Activated naive CD4-positive, alpha-beta T cell treated with anti-CD3 and anti-CD28 coated beads, Interleukin-2, amount 50 U/mL, for 72 hours (primary cell): ENCODE measurements at regions not wholly inside any gene's neighbourhood (a gene's known extent, or its start where the extent isn't known, plus 50 kb on each side); places are given as distances from the start of the nearest gene placed in this dataset.
"Not testable (repeated sequence)": the region's sequence is repeated elsewhere in the genome, so short reads cannot be mapped to it uniquely, and the experiment has no call there.

ENCODE experiments used
- ATAC-seq, 2 donors: fragments of 150-1000 bp; cut with Tn5 transposase; 2 replicates each; pipeline ENCODE4 v1.10.0; 2021; ENCODE audit warnings: mild to moderate bottlenecking in 2 of 2, moderate library complexity in 2 of 2
- DNase-seq, 2 donors: peaks; one replicate each; pipeline ENCODE4 v3.0.0; 2021 to 2022; ENCODE audit warnings: low spot score in 2 of 2
- H3K27ac Mint-ChIP-seq, 2 donors: one replicate each; pipeline ENCODE4 v1.8.0; 2022; ENCODE audit warnings: mild to moderate bottlenecking in 2 of 2, mixed read lengths in 2 of 2
- H3K36me3 Mint-ChIP-seq, 2 donors: one replicate each; pipeline ENCODE4 v1.8.0; 2022; ENCODE audit warnings: mixed read lengths in 2 of 2
- H3K9me3 Mint-ChIP-seq, 2 donors: one replicate each; pipeline ENCODE4 v1.8.0; 2022; ENCODE audit warnings: mixed read lengths in 2 of 2

- H3K9me3 Mint-ChIP-seq = peaks cover 7% of the 10 kb centered on the region in 2 donors
- DNase-seq (no peak), ATAC-seq (no peak)
- no peak overlapping the region for H3K27ac Mint-ChIP-seq
- no peaks in the 10 kb centered on the region for H3K36me3 Mint-ChIP-seq
These were observed 659.8 kb upstream of the EPHA5 start for GRCh38 chr4:66330125-66330524.

- Mint-ChIP-seq H3K36me3 (no peaks in the 10 kb centered on the region), H3K27ac (no peak overlapping the region), H3K9me3 (peaks cover 2 to 5% of the 10 kb centered on the region in 2 donors)
- DNase-seq = no peak
- ATAC-seq = no peak
These were observed 658.7 kb upstream of the EPHA5 start for GRCh38 chr4:66328803-66329574.

GRCh38 chr4:66307641-66308438 is 637.6 kb upstream of the EPHA5 start:
- peaks cover 0 to 5% of the 10 kb centered on the region in 2 donors for H3K36me3 Mint-ChIP-seq
- no peak overlapping the region for H3K27ac Mint-ChIP-seq
- H3K9me3 Mint-ChIP-seq = peaks cover 11% of the 10 kb centered on the region in 2 donors
- DNase-seq (no peak), ATAC-seq (no peak)

- no peaks in the 10 kb centered on the region for H3K36me3 Mint-ChIP-seq
- ATAC-seq = no peak
These were observed 630.1 kb upstream of the EPHA5 start for GRCh38 chr4:66300336-66300934.

GRCh38 chr4:66298569-66298968 is 628.3 kb upstream of the EPHA5 start:
- DNase-seq (no peak), ATAC-seq (no peak)
- Mint-ChIP-seq H3K36me3 (no peaks in the 10 kb centered on the region), H3K9me3 (peaks cover 18 to 19% of the 10 kb centered on the region in 2 donors), H3K27ac (no peak overlapping the region)

More at GRCh38 chr4:66300336-66300934, 630.1 kb upstream of the EPHA5 start:
- no peak overlapping the region for H3K27ac Mint-ChIP-seq
- peaks cover 9 to 15% of the 10 kb centered on the region in 2 donors for H3K9me3 Mint-ChIP-seq
- no peak for DNase-seq

- no peaks in the 10 kb centered on the region for H3K36me3 Mint-ChIP-seq
- ATAC-seq (no peak), DNase-seq (no peak)
- peaks cover 20 to 23% of the 10 kb centered on the region in 2 donors for H3K9me3 Mint-ChIP-seq
- H3K27ac Mint-ChIP-seq = no peak overlapping the region
These were observed 627.4 kb upstream of the EPHA5 start for GRCh38 chr4:66297703-66298102.

GRCh38 chr4:66294638-66295037 is 624.3 kb upstream of the EPHA5 start:
- ATAC-seq = no peak
- H3K27ac Mint-ChIP-seq = no peak overlapping the region
- no peak for DNase-seq
- H3K36me3 Mint-ChIP-seq = no peaks in the 10 kb centered on the region
- H3K9me3 Mint-ChIP-seq = peaks cover 9 to 32% of the 10 kb centered on the region in 2 donors

- no peak for ATAC-seq
- no peak overlapping the region for H3K27ac Mint-ChIP-seq
- H3K9me3 Mint-ChIP-seq = peaks cover 7 to 13% of the 10 kb centered on the region in 2 donors
These were observed 614.7 kb upstream of the EPHA5 start for GRCh38 chr4:66284991-66285451.

GRCh38 chr4:66279084-66279483 is 608.8 kb upstream of the EPHA5 start:
- peaks cover 0 to 4% of the 10 kb centered on the region in 2 donors for H3K36me3 Mint-ChIP-seq
- ATAC-seq = no peak
- peaks cover 19 to 20% of the 10 kb centered on the region in 2 donors for H3K9me3 Mint-ChIP-seq
- DNase-seq = no peak
- no peak overlapping the region for H3K27ac Mint-ChIP-seq

More at GRCh38 chr4:66284991-66285451, 614.7 kb upstream of the EPHA5 start:
- H3K36me3 Mint-ChIP-seq = peaks cover 0 to 4% of the 10 kb centered on the region in 2 donors
- DNase-seq = no peak

- H3K27ac Mint-ChIP-seq = no peak overlapping the region
- H3K36me3 Mint-ChIP-seq = no peaks in the 10 kb centered on the region
- no peak for ATAC-seq
- no peak for DNase-seq
- H3K9me3 Mint-ChIP-seq = peaks cover 14 to 16% of the 10 kb centered on the region in 2 donors
These were observed 605.2 kb upstream of the EPHA5 start for GRCh38 chr4:66275411-66276038.

- Mint-ChIP-seq H3K9me3 (peaks cover 17% of the 10 kb centered on the region in 2 donors), H3K36me3 (no peaks in the 10 kb centered on the region), H3K27ac (no peak overlapping the region)
- ATAC-seq = no peak
- DNase-seq = no peak
These were observed 602.8 kb upstream of the EPHA5 start for GRCh38 chr4:66273110-66273509.

GRCh38 chr4:66270356-66270755 is 600.1 kb upstream of the EPHA5 start:
- H3K27ac Mint-ChIP-seq, ATAC-seq, DNase-seq, H3K36me3 Mint-ChIP-seq: not testable (repeated sequence)
- H3K9me3 Mint-ChIP-seq = peaks cover 22 to 23% of the 10 kb centered on the region in 2 donors

- ATAC-seq, H3K36me3 Mint-ChIP-seq, DNase-seq, H3K27ac Mint-ChIP-seq: not testable (repeated sequence)
- peaks cover 20% of the 10 kb centered on the region in 2 donors for H3K9me3 Mint-ChIP-seq
These were observed 596.3 kb upstream of the EPHA5 start for GRCh38 chr4:66266554-66266953.

GRCh38 chr4:66266035-66266434 is 595.7 kb upstream of the EPHA5 start:
- no peak overlapping the region for H3K27ac Mint-ChIP-seq
- DNase-seq (no peak), ATAC-seq (no peak)
- peaks cover 0 to 5% of the 10 kb centered on the region in 2 donors for H3K36me3 Mint-ChIP-seq
- peaks cover 20% of the 10 kb centered on the region in 2 donors for H3K9me3 Mint-ChIP-seq

- Mint-ChIP-seq H3K36me3 (peaks cover 0 to 4% of the 10 kb centered on the region in 2 donors), H3K27ac (no peak overlapping the region), H3K9me3 (peaks cover 13 to 18% of the 10 kb centered on the region in 2 donors)
- DNase-seq = no peak
- no peak for ATAC-seq
These were observed 582.0 kb upstream of the EPHA5 start for GRCh38 chr4:66252291-66252690.

GRCh38 chr4:66246643-66247042 is 576.4 kb upstream of the EPHA5 start:
- peaks cover 25 to 30% of the 10 kb centered on the region in 2 donors for H3K9me3 Mint-ChIP-seq
- DNase-seq (no peak), ATAC-seq (no peak)
- no peak overlapping the region for H3K27ac Mint-ChIP-seq
- H3K36me3 Mint-ChIP-seq = peaks cover 0 to 4% of the 10 kb centered on the region in 2 donors
